ENCODE measurements at regions not wholly inside any gene's neighbourhood (a gene's known extent, or its start where the extent isn't known, plus 50 kb on each side); places are given as distances from the start of the nearest gene placed in this dataset.

DNA sequence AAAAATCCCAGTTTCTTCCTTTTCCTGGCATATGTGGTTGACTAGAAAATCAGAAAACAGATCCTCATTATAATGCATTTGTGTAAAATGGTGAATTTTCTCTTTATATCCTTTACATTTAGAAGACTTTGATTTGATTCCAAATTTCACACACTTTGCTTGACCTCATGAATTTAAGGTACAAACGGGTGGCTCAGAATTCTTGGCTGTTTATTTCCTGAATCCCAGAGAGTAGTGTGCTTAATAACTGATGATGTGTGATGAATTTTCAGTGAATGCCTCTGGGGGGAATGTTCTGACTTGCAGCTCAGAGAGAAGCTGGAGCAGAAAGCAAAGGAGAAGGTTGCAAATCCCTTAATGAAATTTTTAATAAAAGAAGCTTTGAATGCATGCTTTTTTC lies 126.8 kb downstream of the SPATA31D1 start:
- ChIA-PET POLR2A (ENCODE audit: unreplicated experiment) (no interaction called here), CTCF (no interaction called here)
- no peaks in the 10 kb centered on the region for H3K79me2 ChIP-seq (ENCODE audit: low read length)
- no peaks in the 10 kb centered on the region for H3K4me1 ChIP-seq (ENCODE audit: insufficient read depth, low read length)
- no peak for TF ChIP-seq EZH2phosphoT487 (IDR thresholded peaks at IDR 0.05; ENCODE audit: borderline replicate concordance, low read length)
- TF ChIP-seq CTCF (conservative IDR thresholded peaks at IDR 0.05; ENCODE audit: low read depth, low read length): no peak
- no peak for TF ChIP-seq EZH2 (IDR thresholded peaks at IDR 0.05; ENCODE audit: low read length, unreplicated experiment)
- no peaks in the 10 kb centered on the region for H3K9me3 ChIP-seq (ENCODE audit: low read length)
- no TSS peak for BruUV-seq (replicated peaks)
- no peaks in the 10 kb centered on the region for H4K20me1 ChIP-seq (ENCODE audit: low read length)
- no peak overlapping the region for H3K4me3 ChIP-seq (ENCODE audit: low read length)
- intact Hi-C loops (cut with micrococcal nuclease): no loop called here
- H3K27ac ChIP-seq (ENCODE audit: low read length): no peak overlapping the region
- no peak overlapping the region for H2AFZ ChIP-seq (ENCODE audit: low read length)
- no peak overlapping the region for H3K4me2 ChIP-seq (ENCODE audit: low read length)
- H3K9ac ChIP-seq (ENCODE audit: low read length): no peak overlapping the region
- ATAC-seq (no peak), DNase-seq (no peak)
- H3K9me2 ChIP-seq (replicated peaks; ENCODE audit: low read length): no peaks in the 10 kb centered on the region
- H3K27me3 ChIP-seq (ENCODE audit: low read length): no peaks in the 10 kb centered on the region
- H3K36me3 ChIP-seq (ENCODE audit: low read depth, low read length): no peaks in the 10 kb centered on the region
- H3F3A ChIP-seq (ENCODE audit: low read length, unreplicated experiment): no peaks in the 10 kb centered on the region

DNA sequence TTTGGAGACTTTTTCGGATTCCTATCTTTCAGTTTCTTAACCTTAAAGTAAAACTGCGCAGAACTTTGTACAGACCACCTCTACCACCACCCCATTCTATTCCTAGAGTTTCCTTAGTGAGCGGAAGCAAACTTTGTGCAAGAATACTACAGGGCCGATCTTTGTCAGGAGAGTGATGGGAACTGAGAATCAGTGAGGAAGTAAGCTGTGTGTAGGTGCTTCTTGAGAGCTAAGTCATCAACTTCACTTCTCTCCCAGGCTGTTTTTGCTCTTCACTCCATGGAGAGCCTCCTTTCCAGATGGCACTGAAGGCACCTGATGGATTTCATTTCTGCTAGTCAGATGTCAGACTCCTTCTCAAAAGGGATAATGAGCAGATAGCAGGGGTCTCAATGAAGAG lies 127.3 kb downstream of the SPATA31D1 start:
- BruUV-seq (replicated peaks): no TSS peak
- Histone ChIP-seq H3F3A (ENCODE audit: low read length, unreplicated experiment) (no peaks in the 10 kb centered on the region), H3K4me3 (ENCODE audit: low read length) (no peak overlapping the region), H3K9me2 (replicated peaks; ENCODE audit: low read length) (no peaks in the 10 kb centered on the region), H2AFZ (ENCODE audit: low read length) (no peak overlapping the region), H3K36me3 (ENCODE audit: low read depth, low read length) (no peaks in the 10 kb centered on the region), H3K4me2 (ENCODE audit: low read length) (no peak overlapping the region), H3K4me1 (ENCODE audit: insufficient read depth, low read length) (no peaks in the 10 kb centered on the region), H3K27me3 (ENCODE audit: low read length) (no peaks in the 10 kb centered on the region), H3K9me3 (ENCODE audit: low read length) (no peaks in the 10 kb centered on the region), H3K27ac (ENCODE audit: low read length) (no peak overlapping the region), H3K79me2 (ENCODE audit: low read length) (no peaks in the 10 kb centered on the region), H3K9ac (ENCODE audit: low read length) (no peak overlapping the region), H4K20me1 (ENCODE audit: low read length) (no peaks in the 10 kb centered on the region)
- ATAC-seq: no peak
- intact Hi-C loops (cut with micrococcal nuclease): no loop called here
- no peak for TF ChIP-seq EZH2phosphoT487 (IDR thresholded peaks at IDR 0.05; ENCODE audit: borderline replicate concordance, low read length)
- no peak for TF ChIP-seq CTCF (conservative IDR thresholded peaks at IDR 0.05; ENCODE audit: low read depth, low read length)
- TF ChIP-seq EZH2 (IDR thresholded peaks at IDR 0.05; ENCODE audit: low read length, unreplicated experiment): no peak
- no peak for DNase-seq
- CTCF ChIA-PET: no interaction called here
- POLR2A ChIA-PET (ENCODE audit: unreplicated experiment): no interaction called here

DNA sequence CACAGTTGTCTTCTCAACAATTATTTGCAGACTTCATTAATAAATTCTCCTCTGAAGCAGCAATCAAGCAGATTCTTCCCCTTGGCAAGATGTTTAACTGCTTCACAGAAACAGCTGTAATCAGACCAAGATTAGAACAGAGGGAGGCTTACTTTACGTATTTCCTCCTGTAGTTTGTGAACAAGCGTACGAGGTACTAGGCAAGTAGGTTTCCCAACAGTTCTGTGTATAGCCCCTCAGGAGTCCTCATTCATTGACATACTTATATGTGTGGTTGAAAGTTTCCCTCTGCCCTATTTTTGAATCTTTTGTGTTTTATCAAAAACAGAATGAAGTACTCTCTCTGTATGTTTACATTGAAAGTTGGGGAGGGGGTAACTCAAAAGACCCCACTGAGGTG lies 128.0 kb downstream of the SPATA31D1 start:
- Histone ChIP-seq H3K4me1 (ENCODE audit: insufficient read depth, low read length) (no peaks in the 10 kb centered on the region), H2AFZ (ENCODE audit: low read length) (no peak overlapping the region), H3K36me3 (ENCODE audit: low read depth, low read length) (no peaks in the 10 kb centered on the region), H3K4me2 (ENCODE audit: low read length) (no peak overlapping the region), H4K20me1 (ENCODE audit: low read length) (no peaks in the 10 kb centered on the region), H3K9me3 (ENCODE audit: low read length) (no peaks in the 10 kb centered on the region), H3K27ac (ENCODE audit: low read length) (no peak overlapping the region), H3K9ac (ENCODE audit: low read length) (no peak overlapping the region), H3F3A (ENCODE audit: low read length, unreplicated experiment) (no peaks in the 10 kb centered on the region), H3K79me2 (ENCODE audit: low read length) (no peaks in the 10 kb centered on the region), H3K9me2 (replicated peaks; ENCODE audit: low read length) (no peaks in the 10 kb centered on the region), H3K4me3 (ENCODE audit: low read length) (no peak overlapping the region), H3K27me3 (ENCODE audit: low read length) (no peaks in the 10 kb centered on the region)
- ATAC-seq (no peak), DNase-seq (no peak)
- CTCF ChIA-PET: no interaction called here
- intact Hi-C loops (cut with micrococcal nuclease): no loop called here
- TF ChIP-seq EZH2 (IDR thresholded peaks at IDR 0.05; ENCODE audit: low read length, unreplicated experiment) (no peak), EZH2phosphoT487 (IDR thresholded peaks at IDR 0.05; ENCODE audit: borderline replicate concordance, low read length) (no peak), CTCF (conservative IDR thresholded peaks at IDR 0.05; ENCODE audit: low read depth, low read length) (no peak)
- BruUV-seq (replicated peaks): no TSS peak
- POLR2A ChIA-PET (ENCODE audit: unreplicated experiment): no interaction called here

Data from PC-3 (cell line).